Fibroblast of gingiva (primary cell): ENCODE measurements at regions not wholly inside any gene's neighbourhood (a gene's known extent, or its start where the extent isn't known, plus 50 kb on each side); places are given as distances from the start of the nearest gene placed in this dataset.

Experiments
- DNase-seq: peaks from one replicate; pipeline ENCODE4 v3.0.0-alpha.2; 2011; ENCODE audit warnings: low read depth

- DNase-seq, result no peak
Measured at GRCh38 chrX:10047631-10048030, 80.5 kb downstream of the CLDN34 start.

GRCh38 chrX:10048076-10048475 lies 80.9 kb downstream of the CLDN34 start:
- no peak for DNase-seq

DNA sequence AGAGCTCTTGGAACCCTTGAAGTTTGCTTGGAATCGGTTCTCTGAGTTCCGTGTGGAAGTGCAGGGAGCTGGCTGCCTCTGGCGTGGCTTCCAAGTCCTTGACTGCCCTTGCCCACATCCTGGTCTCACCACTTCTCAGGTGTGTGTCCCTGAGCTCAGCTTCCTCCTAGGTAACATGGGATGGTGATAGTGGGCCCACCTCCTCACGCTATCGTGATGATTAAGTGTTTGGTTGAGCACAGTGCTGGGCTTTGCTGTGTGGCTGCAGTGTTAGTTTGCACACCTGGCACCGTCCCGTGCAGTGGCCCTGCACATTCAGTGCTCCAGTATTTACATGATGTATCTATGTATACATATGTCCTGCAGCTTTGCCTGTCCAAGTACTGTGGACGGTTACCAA lies 81.5 kb downstream of the CLDN34 start:
- DNase-seq, result no peak

DNA sequence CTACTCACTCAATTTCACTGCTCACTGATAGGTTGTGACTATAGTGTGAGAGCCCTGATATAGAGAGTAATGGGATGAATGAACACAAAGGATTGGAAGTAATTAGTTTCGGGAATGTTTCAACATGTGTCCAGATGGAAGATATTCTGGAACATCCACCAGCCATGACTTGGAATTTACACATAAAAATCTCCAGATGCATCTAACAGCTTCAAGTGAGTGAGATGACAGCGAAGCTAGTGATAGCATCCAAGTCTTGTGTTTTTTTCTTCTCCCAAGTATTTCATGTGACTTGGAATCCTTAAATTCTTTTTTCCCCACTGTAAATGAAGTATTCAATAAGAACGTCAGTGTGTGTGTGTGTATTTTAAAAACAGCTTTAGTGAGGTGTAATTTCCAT lies 82.1 kb downstream of the CLDN34 start:
- peak; percentile 37 for DNase-seq

DNA sequence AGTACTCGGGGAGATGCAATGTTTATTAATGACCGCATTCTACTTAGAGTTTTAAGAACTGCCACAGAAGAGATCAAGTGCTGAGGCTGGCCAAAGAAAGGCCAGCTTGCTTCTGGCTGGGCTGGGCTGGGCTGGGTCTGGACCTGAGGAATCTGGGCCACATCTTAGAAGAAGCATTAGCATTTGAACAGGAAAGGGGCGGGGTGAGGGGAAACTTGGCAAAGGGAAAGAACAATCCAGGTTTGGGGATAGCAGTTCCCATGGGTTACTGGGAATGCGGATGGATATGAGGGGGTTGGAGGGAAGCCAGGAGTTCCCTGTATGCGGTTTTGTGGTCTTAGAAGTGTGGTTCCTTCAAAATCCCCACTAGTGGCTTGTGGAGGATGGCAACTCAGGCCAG lies 83.3 kb downstream of the CLDN34 start:
- no peak for DNase-seq

- DNase-seq, result no peak
Measured at GRCh38 chrX:10051866-10052480, 84.8 kb downstream of the CLDN34 start.

DNA sequence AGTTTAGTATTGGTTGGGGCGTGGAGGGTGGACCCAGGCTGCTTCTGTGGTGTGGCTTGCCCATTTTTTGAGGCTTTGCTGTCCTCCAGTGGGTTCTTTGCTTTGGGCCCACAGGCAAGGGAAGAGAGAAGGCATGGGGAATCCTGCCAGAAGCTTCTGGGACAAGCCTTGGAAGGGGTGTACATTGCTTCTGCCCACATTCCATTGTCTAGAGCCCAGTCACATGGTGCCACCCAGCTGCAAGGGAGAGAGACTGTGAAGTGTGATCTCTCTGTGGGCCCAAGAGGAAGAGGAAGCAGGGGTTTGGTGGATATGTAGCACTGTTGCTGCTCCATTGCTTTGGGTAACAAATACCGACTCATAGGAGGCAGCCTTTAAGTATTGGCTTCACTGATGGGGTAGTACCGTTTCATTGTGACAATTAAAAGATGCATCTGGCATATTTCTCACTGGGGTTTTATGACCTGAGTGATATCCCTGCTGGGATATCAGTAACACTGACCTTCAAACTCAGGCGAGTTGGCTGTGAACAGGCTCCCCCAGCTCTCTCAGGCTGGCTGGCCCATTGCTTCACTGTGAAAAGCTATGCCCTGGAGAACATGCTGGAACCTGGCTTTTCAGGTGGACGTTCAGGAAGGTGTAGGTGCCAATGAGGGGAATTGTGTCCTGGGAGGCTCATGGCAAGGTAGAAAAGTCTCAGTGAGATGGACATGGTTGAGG lies 85.9 kb downstream of the CLDN34 start:
- peak; percentile 57 for DNase-seq

- no peak for DNase-seq
Measured at GRCh38 chrX:10054396-10054795, 87.2 kb downstream of the CLDN34 start.

DNA sequence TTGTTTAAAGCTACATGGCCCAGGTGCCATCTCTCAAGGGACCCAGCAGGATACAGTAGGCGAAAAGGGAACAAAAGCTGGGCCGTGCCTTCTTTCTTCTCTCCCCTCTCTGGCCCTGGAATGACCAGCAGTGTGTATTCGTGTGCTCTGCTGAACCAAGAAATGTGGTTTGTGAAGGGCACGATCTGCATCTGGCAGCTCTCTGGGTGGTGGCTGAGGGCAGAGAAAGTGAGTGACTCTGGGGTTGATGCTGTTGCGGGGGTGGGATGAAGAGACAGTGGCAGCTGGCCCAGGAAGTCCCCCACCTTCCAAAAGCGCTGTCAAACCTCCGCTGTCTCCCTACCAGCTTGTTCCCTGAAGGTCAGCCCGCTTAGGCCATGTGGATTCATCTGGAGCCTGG lies 88.3 kb downstream of the CLDN34 start:
- no peak for DNase-seq

- DNase-seq, result no peak
Measured at GRCh38 chrX:10062352-10062751, 94.4 kb upstream of the CLCN4 start.

GRCh38 chrX:10062980-10063379 lies 93.8 kb upstream of the CLCN4 start:
- no peak for DNase-seq

DNA sequence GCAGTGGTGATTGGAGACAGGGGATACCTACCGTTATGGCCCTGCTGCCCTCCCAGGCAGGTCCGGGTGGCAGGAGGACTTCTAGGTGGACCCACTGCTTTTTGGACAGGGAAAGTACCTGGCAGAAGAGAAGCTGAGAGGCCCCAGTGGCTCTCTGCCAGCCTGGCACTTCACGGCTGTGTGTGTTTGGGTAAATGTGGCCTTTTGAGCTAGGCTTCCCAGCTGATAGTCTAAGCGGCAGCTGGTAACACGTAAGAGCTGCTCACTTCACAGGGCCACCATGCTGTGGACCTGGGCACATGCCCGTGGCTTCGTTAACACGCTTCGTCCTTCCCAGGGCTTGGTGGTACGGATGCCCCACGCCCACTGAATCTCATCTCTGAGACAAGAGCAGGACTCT lies 92.0 kb upstream of the CLCN4 start:
- DNase-seq, result no peak

- no peak for DNase-seq
Measured at GRCh38 chrX:10070714-10071436, 85.9 kb upstream of the CLCN4 start.

GRCh38 chrX:10071451-10072144 lies 85.2 kb upstream of the CLCN4 start:
- peak; percentile 83 for DNase-seq

- no peak for DNase-seq
Measured at GRCh38 chrX:10072786-10073568, 83.8 kb upstream of the CLCN4 start.

DNA sequence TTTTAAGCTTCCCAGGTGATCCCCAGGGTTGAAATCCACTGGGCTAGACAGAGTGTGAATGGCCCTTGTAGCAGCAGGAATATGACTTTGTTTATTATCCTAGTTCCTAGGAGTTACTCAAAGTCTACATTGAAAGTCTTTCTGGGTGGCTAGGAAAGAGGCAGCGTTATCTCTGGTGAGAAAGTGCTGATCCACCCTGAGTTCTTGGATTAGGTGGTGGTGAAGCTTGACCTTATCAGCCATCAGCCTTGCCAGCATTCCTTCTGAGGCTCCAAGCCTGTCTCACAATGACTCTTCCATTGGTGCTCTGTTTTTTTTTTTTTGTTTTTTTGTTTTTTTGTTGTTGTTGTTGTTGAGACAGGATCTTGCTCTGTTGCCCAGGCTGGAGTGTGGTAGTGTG lies 83.1 kb upstream of the CLCN4 start:
- no peak for DNase-seq

DNA sequence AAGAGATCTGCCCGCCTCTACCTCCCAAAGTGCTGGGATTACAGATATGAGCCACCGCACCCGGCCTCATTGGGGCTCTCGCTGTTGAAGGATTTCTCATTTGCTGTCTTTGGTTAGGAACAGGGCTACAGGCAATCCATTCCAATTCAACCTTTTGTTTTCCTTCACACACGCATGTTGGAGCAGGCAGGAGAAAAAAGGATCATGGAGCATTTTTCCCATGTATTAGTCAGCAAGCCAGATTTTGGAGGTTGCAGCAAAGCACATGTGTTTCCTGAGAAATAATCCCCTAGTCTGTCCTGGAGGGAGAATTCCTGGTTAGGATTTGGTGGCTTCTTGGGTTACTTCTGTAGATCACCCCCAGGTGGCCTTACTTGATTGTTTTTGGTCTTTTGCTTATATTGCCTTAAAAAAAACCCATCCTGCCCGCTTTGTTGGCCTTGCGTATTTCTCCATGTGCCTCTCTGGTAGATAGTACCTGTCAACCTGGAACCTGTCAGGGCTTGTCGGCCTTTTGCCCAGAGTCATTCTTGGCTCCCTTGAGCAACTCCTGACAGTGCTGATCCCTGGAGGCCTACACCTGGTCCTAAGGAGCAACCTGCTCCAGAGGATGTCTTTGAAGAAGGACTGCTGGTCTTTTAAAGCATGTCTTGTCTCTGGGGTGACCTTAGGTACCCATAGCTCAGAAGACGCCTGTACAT lies 82.4 kb upstream of the CLCN4 start:
- DNase-seq, result no peak

GRCh38 chrX:10076765-10077164 lies 80.0 kb upstream of the CLCN4 start:
- no peak for DNase-seq

DNA sequence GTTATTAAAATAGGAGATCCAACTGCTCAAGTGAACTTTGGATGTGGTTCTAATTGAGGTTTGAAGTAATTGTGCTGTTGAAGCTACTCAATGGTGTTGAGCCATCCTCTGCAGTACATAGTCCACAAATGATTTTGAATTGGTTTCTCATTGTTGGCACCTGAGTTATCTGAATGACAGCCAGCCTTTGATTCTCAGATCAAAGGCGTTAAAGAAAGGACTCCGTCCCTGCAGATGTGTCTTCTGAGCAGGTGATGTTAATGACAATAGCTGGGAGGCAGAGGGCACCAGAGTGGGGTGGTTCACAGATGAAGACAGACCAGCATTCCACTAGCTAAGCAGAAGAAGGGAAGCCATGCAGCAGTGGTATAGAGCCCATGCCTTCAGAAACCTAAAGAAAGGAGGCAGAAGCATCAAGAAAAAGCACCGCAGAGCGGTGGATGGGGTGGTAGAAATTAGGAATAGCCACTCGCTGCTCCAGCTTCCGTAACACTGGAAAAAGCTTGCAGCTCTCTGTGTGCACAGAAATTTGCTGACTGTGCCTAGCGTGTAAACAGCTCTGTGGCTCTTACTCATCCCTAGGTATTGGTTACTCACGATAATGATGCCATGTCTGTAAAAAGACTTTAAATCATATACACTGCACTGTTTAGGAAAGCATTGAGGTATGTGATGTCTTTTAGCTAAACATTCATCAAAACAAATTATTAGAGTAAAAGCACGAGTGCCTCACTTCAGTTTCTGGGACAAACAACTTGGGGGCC lies 79.2 kb upstream of the CLCN4 start:
- DNase-seq, result no peak

GRCh38 chrX:10078266-10078665 lies 78.5 kb upstream of the CLCN4 start:
- DNase-seq, result no peak

DNA sequence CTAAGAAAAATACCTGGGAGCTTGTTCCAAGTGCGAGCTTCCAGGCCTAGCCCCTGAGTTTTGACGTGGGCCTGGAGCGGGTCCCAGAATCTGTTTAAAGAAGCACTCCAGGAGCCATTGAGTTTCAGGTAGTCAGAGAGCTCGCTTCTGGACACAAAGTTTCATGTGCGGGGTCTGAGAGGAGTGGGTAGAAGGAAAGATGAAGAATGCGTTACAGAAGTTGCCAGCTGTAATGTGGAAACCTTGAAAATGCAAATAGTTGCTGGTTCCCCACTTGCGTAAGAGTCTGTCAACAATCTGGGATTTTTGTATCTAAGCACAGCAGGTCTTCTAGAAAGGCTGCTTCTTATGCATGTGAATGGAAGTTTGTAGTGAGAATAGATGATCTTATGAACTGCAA lies 77.5 kb upstream of the CLCN4 start:
- DNase-seq, result peak; percentile 2
